Endothelial cell of umbilical vein (primary cell): ENCODE measurements at regions not wholly inside any gene's neighbourhood (a gene's known extent, or its start where the extent isn't known, plus 50 kb on each side); places are given as distances from the start of the nearest gene placed in this dataset.

Experiments
- BruUV-seq: library from RNA; stranded (reverse); fragments of 400-500 nt; replicated peaks from 2 replicates; lab custom pipeline; 2021; lab: Mats Ljungman, UMichigan
- CTCF ChIA-PET: fragments of 300-600, 350-600 bp; sonication (Branson Sonifier 250); formaldehyde crosslinking; loops from one replicate; lab custom pipeline; 2021; ENCODE audit warnings: antibody characterized with exemption, inconsistent platforms; lab: Charles Lee
- POLR2A ChIA-PET: fragments of 300-600, 350-600 bp; sonication (Branson Sonifier 250); formaldehyde crosslinking; loops from one replicate; lab custom pipeline; 2021; ENCODE audit warnings: antibody characterized with exemption, inconsistent platforms; lab: Charles Lee
- DNase-seq: peaks from one replicate; pipeline ENCODE4 v3.0.0-alpha.2; 2011; ENCODE audit warnings: low read depth, low spot score
- FAIRE-seq: peaks from 2 replicates; lab custom pipeline; 2011; peaks lifted over from hg19 to GRCh38; lab: Jason Lieb, UNC
- H2AFZ ChIP-seq: 2 replicates; pipeline ENCODE4 v1.6.0; 2012; ENCODE audit warnings: low read depth, low read length, control low read depth, inconsistent platforms
- H3K27ac ChIP-seq: 2 replicates; pipeline ENCODE4 v1.5.1; 2011; ENCODE audit warnings: low read depth, mild to moderate bottlenecking, control low read depth, low read length, moderate library complexity; ENCODE audit not compliant: insufficient read depth
- H3K27me3 ChIP-seq, 2 experiments: 2 replicates each; pipeline versions ENCODE4 v1.6.0 to v1.6.1; 2011; ENCODE audit warnings: low read length in 2 of 2, mixed read lengths in 1 of 2; ENCODE audit not compliant: control insufficient read depth in 2 of 2, insufficient read depth in 2 of 2
- H3K36me3 ChIP-seq, 2 experiments: 2 replicates in 1 of 2; 3 replicates in 1 of 2; pipeline ENCODE4 v1.5.1; 2011; ENCODE audit warnings: low read length in 2 of 2, mild to moderate bottlenecking in 1 of 2, moderate library complexity in 1 of 2; ENCODE audit not compliant: control insufficient read depth in 2 of 2, insufficient read depth in 2 of 2; ENCODE audit errors: extremely low read depth in 1 of 2
- H3K4me1 ChIP-seq: 3 replicates; pipeline ENCODE4 v1.5.1; 2011; ENCODE audit warnings: mild to moderate bottlenecking, low read length; ENCODE audit not compliant: control insufficient read depth, insufficient read depth; ENCODE audit errors: extremely low read depth
- H3K4me2 ChIP-seq: 2 replicates; pipeline ENCODE4 v1.6.1; 2011; ENCODE audit warnings: low read length, control low read depth, mixed read lengths; ENCODE audit not compliant: insufficient read depth
- H3K4me3 ChIP-seq, 3 experiments: fragments of 200-600 bp in 1 of 3; sonication (generic), shearing (Covaris generic) in 1 of 3; replicated peaks in 1 of 3; 2 replicates each; pipeline ENCODE4 v1.5.1; 2011 to 2016; ENCODE audit warnings: control low read depth in 3 of 3, low read length in 3 of 3, mild to moderate bottlenecking in 2 of 3, inconsistent platforms in 1 of 3, low read depth in 1 of 3, moderate library complexity in 1 of 3; ENCODE audit not compliant: insufficient read depth in 1 of 3
- H3K79me2 ChIP-seq: 2 replicates; pipeline ENCODE4 v1.6.0; 2012; ENCODE audit warnings: low read length, inconsistent platforms; ENCODE audit not compliant: control insufficient read depth, insufficient read depth
- H3K9ac ChIP-seq: replicated peaks from 2 replicates; pipeline ENCODE3; 2011; ENCODE audit warnings: low read length, control low read depth; ENCODE audit not compliant: insufficient read depth; ENCODE audit errors: extremely low read depth
- H3K9me1 ChIP-seq: replicated peaks from 3 replicates; pipeline ENCODE4 v1.6.0; 2011; ENCODE audit warnings: mild to moderate bottlenecking, low read length; ENCODE audit not compliant: control insufficient read depth, insufficient read depth; ENCODE audit errors: extremely low read depth
- H3K9me3 ChIP-seq: replicated peaks from 2 replicates; pipeline ENCODE4 v1.5.1; 2012; ENCODE audit warnings: low read length, inconsistent platforms; ENCODE audit not compliant: control insufficient read depth, insufficient read depth
- H4K20me1 ChIP-seq: replicated peaks from 2 replicates; pipeline ENCODE3; 2011; ENCODE audit warnings: mild to moderate bottlenecking, low read length; ENCODE audit not compliant: control insufficient read depth, insufficient read depth; ENCODE audit errors: extremely low read depth
- EZH2 ChIP-seq: IDR thresholded peaks from 2 replicates; pipeline ENCODE4 v1.6.1; 2012; ENCODE audit warnings: borderline replicate concordance, low read depth, mild to moderate bottlenecking, moderate library complexity, low read length, inconsistent platforms; ENCODE audit not compliant: severe bottlenecking
- FOS ChIP-seq: IDR thresholded peaks from 2 replicates; pipeline ENCODE4 v1.6.1; 2011; ENCODE audit warnings: mild to moderate bottlenecking, low read length, moderate library complexity, borderline replicate concordance; ENCODE audit not compliant: insufficient read depth
- GATA2 ChIP-seq: IDR thresholded peaks from 2 replicates; pipeline ENCODE4 v1.7.0; 2011; ENCODE audit warnings: low read depth, mild to moderate bottlenecking, moderate library complexity, mixed read lengths, low read length; ENCODE audit not compliant: insufficient read length, insufficient read depth
- JUN ChIP-seq: IDR thresholded peaks from 2 replicates; pipeline ENCODE4 v1.6.1; 2011; ENCODE audit warnings: borderline replicate concordance, low read depth; ENCODE audit not compliant: insufficient read length, insufficient read depth
- MYC ChIP-seq: IDR thresholded peaks from one replicate; pipeline ENCODE4 v1.6.1; 2011; ENCODE audit warnings: mild to moderate bottlenecking, low read depth, low read length
- POLR2A ChIP-seq: IDR thresholded peaks from 2 replicates; pipeline ENCODE4 v1.6.1; 2012; ENCODE audit warnings: low read depth, mild to moderate bottlenecking, control low read depth, low read length
- POLR2AphosphoS5 ChIP-seq: IDR thresholded peaks from 2 replicates; pipeline ENCODE4 v1.6.1; 2012; ENCODE audit warnings: low read depth, mild to moderate bottlenecking, control low read depth, low read length, moderate library complexity; ENCODE audit not compliant: insufficient read depth
- dilution Hi-C: fragments of 300-500 bp; cut with MboI; formaldehyde crosslinking; loops from one replicate; pipeline ENCODE4 v1.15.0; 2019; ENCODE audit warnings: low sequenced_read_pairs; ENCODE audit not compliant: extremely low pct_ligation_motif_present
- intact Hi-C: fragments of 100-400 bp; cut with micrococcal nuclease; formaldehyde crosslinking; loops from one replicate; pipeline ENCODE4 v1.10.0; 2022
- TF ChIP-seq, protein P1 (sequence below), 2 donors: IDR thresholded peaks; 1 replicate in 1 of 2; 2 replicates in 1 of 2; pipeline ENCODE4 v1.5.1; 2011; ENCODE audit warnings: low read length in 2 of 2, mild to moderate bottlenecking in 2 of 2, moderate library complexity in 2 of 2, control low read depth in 1 of 2, inconsistent platforms in 1 of 2, low read depth in 1 of 2; ENCODE audit not compliant: insufficient read depth in 1 of 2; ENCODE audit errors: extremely low read depth in 1 of 2
- TF ChIP-seq, protein P2 (sequence below): IDR thresholded peaks from 2 replicates; pipeline ENCODE4 v1.6.1; 2011; ENCODE audit not compliant: insufficient read depth, insufficient read length

DNA sequence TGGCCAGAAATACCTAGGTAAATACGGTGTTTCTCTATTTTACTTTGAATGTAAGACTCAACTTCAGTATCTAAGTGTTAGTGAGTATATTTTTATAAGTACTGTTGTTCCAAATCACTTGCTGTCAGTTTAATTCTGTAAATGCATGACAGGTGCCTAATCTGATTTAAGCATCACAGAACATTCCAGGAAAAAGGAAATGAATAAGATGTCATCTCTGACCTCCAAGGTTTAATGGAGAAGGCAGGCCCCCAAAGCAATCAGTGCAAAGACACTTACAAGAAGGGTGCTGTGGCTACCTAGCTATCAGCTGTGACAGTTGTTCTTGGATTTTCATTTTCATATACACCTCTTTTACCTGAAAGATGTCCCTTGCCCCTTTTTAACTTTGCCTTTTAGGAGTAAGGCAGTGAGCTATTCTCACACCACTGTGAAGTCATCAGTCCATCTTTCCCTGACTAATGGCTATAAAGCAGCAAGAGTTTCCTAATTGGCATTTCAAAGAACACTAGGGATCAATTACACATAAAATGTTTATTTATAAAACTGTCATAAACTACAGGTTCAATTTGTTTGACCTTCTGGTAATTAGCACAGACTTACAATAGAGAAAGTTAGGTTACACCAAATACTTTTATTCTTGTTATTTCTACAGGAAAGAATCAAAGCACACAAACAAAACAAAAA is 427.6 kb downstream of the SPRY2 start:
- Histone ChIP-seq H3K4me2 (peak overlapping the region; percentile 69), H2AFZ (no peak overlapping the region), H3K27me3 (no peaks in the 10 kb centered on the region), H3K9me3 (no peaks in the 10 kb centered on the region), H3K9ac (no peak overlapping the region), H3K79me2 (no peaks in the 10 kb centered on the region), H4K20me1 (no peaks in the 10 kb centered on the region), H3K4me3 (no peak overlapping the region), H3K36me3 (no peaks in the 10 kb centered on the region), H3K4me1 (peaks cover 21% of the 10 kb centered on the region), H3K27ac (peak overlapping the region; percentile 39), H3K9me1 (no peaks in the 10 kb centered on the region)
- CTCF ChIA-PET = interaction anchor here (1.5 kb wide), 1 partner anchor 23 kb away, joined by 4 read pairs; no protein-coding TSS in a partner anchor
- intact Hi-C loops (no loop called here), dilution Hi-C loops (no loop called here)
- BruUV-seq = no TSS peak
- DNase-seq = peak; percentile 48
- POLR2A ChIA-PET = no interaction called here
- no peak for FAIRE-seq
- no peak for TF ChIP-seq MYC
- TF ChIP-seq GATA2 = peak; percentile 94
- TF ChIP-seq, protein P1, sequence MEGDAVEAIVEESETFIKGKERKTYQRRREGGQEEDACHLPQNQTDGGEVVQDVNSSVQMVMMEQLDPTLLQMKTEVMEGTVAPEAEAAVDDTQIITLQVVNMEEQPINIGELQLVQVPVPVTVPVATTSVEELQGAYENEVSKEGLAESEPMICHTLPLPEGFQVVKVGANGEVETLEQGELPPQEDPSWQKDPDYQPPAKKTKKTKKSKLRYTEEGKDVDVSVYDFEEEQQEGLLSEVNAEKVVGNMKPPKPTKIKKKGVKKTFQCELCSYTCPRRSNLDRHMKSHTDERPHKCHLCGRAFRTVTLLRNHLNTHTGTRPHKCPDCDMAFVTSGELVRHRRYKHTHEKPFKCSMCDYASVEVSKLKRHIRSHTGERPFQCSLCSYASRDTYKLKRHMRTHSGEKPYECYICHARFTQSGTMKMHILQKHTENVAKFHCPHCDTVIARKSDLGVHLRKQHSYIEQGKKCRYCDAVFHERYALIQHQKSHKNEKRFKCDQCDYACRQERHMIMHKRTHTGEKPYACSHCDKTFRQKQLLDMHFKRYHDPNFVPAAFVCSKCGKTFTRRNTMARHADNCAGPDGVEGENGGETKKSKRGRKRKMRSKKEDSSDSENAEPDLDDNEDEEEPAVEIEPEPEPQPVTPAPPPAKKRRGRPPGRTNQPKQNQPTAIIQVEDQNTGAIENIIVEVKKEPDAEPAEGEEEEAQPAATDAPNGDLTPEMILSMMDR (IDR thresholded peaks at IDR 0.05; ENCODE audit: extremely low read depth in 1 of 2, insufficient read depth in 1 of 2, low read depth in 1 of 2, low read length in 2 of 2) = no peak
- peak; percentile 32 for TF ChIP-seq JUN
- TF ChIP-seq POLR2A = no peak
- no peak for TF ChIP-seq POLR2AphosphoS5
- TF ChIP-seq FOS = peak; percentile 21
- TF ChIP-seq, protein P2, sequence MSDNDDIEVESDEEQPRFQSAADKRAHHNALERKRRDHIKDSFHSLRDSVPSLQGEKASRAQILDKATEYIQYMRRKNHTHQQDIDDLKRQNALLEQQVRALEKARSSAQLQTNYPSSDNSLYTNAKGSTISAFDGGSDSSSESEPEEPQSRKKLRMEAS = no peak
- no peak for TF ChIP-seq EZH2
